Activated naive CD4-positive, alpha-beta T cell treated with anti-CD3 and anti-CD28 coated beads, Interleukin-2, amount 50 U/mL, for 72 hours (primary cell): ENCODE measurements at regions not wholly inside any gene's neighbourhood (a gene's known extent, or its start where the extent isn't known, plus 50 kb on each side); places are given as distances from the start of the nearest gene placed in this dataset.
"Not testable (repeated sequence)": the region's sequence is repeated elsewhere in the genome, so short reads cannot be mapped to it uniquely, and the experiment has no call there.

Experiments
- ATAC-seq, 2 donors: fragments of 150-1000 bp; cut with Tn5 transposase; 2 replicates each; pipeline ENCODE4 v1.10.0; 2021; ENCODE audit warnings: mild to moderate bottlenecking in 2 of 2, moderate library complexity in 2 of 2
- DNase-seq, 2 donors: peaks; one replicate each; pipeline ENCODE4 v3.0.0; 2021 to 2022; ENCODE audit warnings: low spot score in 2 of 2
- H3K27ac Mint-ChIP-seq, 2 donors: one replicate each; pipeline ENCODE4 v1.8.0; 2022; ENCODE audit warnings: mild to moderate bottlenecking in 2 of 2, mixed read lengths in 2 of 2
- H3K36me3 Mint-ChIP-seq, 2 donors: one replicate each; pipeline ENCODE4 v1.8.0; 2022; ENCODE audit warnings: mixed read lengths in 2 of 2
- H3K9me3 Mint-ChIP-seq, 2 donors: one replicate each; pipeline ENCODE4 v1.8.0; 2022; ENCODE audit warnings: mixed read lengths in 2 of 2

- no peak for ATAC-seq
- Mint-ChIP-seq H3K9me3 (peaks cover 25 to 26% of the 10 kb centered on the region in 2 donors), H3K27ac (no peak overlapping the region)
Measured at GRCh38 chr5:125073090-125073489, 326.7 kb upstream of the ZNF608 start.

GRCh38 chr5:125075567-125075966 is 329.1 kb upstream of the ZNF608 start:
- no peak overlapping the region for H3K27ac Mint-ChIP-seq
- no peak for DNase-seq
- no peak for ATAC-seq
- H3K9me3 Mint-ChIP-seq, result peaks cover 17 to 20% of the 10 kb centered on the region in 2 donors
- peaks cover 0 to 6% of the 10 kb centered on the region in 2 donors for H3K36me3 Mint-ChIP-seq

More at GRCh38 chr5:125073090-125073489, 326.7 kb upstream of the ZNF608 start:
- H3K36me3 Mint-ChIP-seq, result peaks cover 0 to 14% of the 10 kb centered on the region in 2 donors
- no peak for DNase-seq

- ATAC-seq, H3K9me3 Mint-ChIP-seq, DNase-seq, H3K27ac Mint-ChIP-seq, H3K36me3 Mint-ChIP-seq: not testable (repeated sequence)
Measured at GRCh38 chr5:125079028-125079427, 332.6 kb upstream of the ZNF608 start.

GRCh38 chr5:125081101-125081500 is 334.7 kb upstream of the ZNF608 start:
- Mint-ChIP-seq H3K27ac (no peak overlapping the region), H3K36me3 (no peaks in the 10 kb centered on the region), H3K9me3 (peaks cover 4 to 12% of the 10 kb centered on the region in 2 donors)
- ATAC-seq (no peak), DNase-seq (no peak)

- DNase-seq (no peak), ATAC-seq (no peak)
- H3K27ac Mint-ChIP-seq, result no peak overlapping the region
- no peaks in the 10 kb centered on the region for H3K36me3 Mint-ChIP-seq
- H3K9me3 Mint-ChIP-seq, result peaks cover 12 to 21% of the 10 kb centered on the region in 2 donors
Measured at GRCh38 chr5:125083981-125084380, 337.5 kb upstream of the ZNF608 start.

- ATAC-seq, result no peak
- Mint-ChIP-seq H3K9me3 (peaks cover 19 to 24% of the 10 kb centered on the region in 2 donors), H3K27ac (no peak overlapping the region), H3K36me3 (no peaks in the 10 kb centered on the region)
- no peak for DNase-seq
Measured at GRCh38 chr5:125085797-125086505, 339.5 kb upstream of the ZNF608 start.

- Mint-ChIP-seq H3K27ac (no peak overlapping the region), H3K36me3 (peaks cover 0 to 5% of the 10 kb centered on the region in 2 donors), H3K9me3 (peaks cover 17 to 24% of the 10 kb centered on the region in 2 donors)
- no peak for ATAC-seq
- DNase-seq, result no peak
Measured at GRCh38 chr5:125088522-125089105, 342.2 kb upstream of the ZNF608 start.

GRCh38 chr5:125092138-125092537 is 345.7 kb upstream of the ZNF608 start:
- H3K9me3 Mint-ChIP-seq, result peaks cover 24% of the 10 kb centered on the region in 2 donors
- not testable (repeated sequence) for H3K36me3 Mint-ChIP-seq, ATAC-seq, H3K27ac Mint-ChIP-seq, DNase-seq

GRCh38 chr5:125093776-125094175 is 347.3 kb upstream of the ZNF608 start:
- DNase-seq (no peak), ATAC-seq (no peak)
- peaks cover 18% of the 10 kb centered on the region in 2 donors for H3K9me3 Mint-ChIP-seq
- peaks cover 0 to 5% of the 10 kb centered on the region in 2 donors for H3K36me3 Mint-ChIP-seq
- no peak overlapping the region for H3K27ac Mint-ChIP-seq

- ATAC-seq (no peak), DNase-seq (no peak)
- no peak overlapping the region for H3K27ac Mint-ChIP-seq
- peaks cover 2 to 4% of the 10 kb centered on the region in 2 donors for H3K9me3 Mint-ChIP-seq
- H3K36me3 Mint-ChIP-seq, result no peaks in the 10 kb centered on the region
Measured at GRCh38 chr5:125100342-125100741, 353.9 kb upstream of the ZNF608 start.

GRCh38 chr5:125100951-125101350 is 354.5 kb upstream of the ZNF608 start:
- H3K27ac Mint-ChIP-seq, result no peak overlapping the region
- DNase-seq (no peak), ATAC-seq (no peak)
- no peaks in the 10 kb centered on the region for H3K36me3 Mint-ChIP-seq
- H3K9me3 Mint-ChIP-seq, result peaks cover 0 to 4% of the 10 kb centered on the region in 2 donors

GRCh38 chr5:125103459-125103858 is 357.0 kb upstream of the ZNF608 start:
- ATAC-seq (no peak), DNase-seq (no peak)
- H3K36me3 Mint-ChIP-seq, result no peaks in the 10 kb centered on the region
- H3K9me3 Mint-ChIP-seq, result peaks cover 3 to 5% of the 10 kb centered on the region in 2 donors
- H3K27ac Mint-ChIP-seq, result no peak overlapping the region

GRCh38 chr5:125106271-125106670 is 359.8 kb upstream of the ZNF608 start:
- DNase-seq (no peak), ATAC-seq (no peak)
- H3K36me3 Mint-ChIP-seq, result peaks cover 0 to under 1% of the 10 kb centered on the region in 2 donors
- H3K27ac Mint-ChIP-seq, result no peak overlapping the region
- H3K9me3 Mint-ChIP-seq, result peaks cover 10 to 12% of the 10 kb centered on the region in 2 donors

GRCh38 chr5:125106881-125107280 is 360.4 kb upstream of the ZNF608 start:
- Mint-ChIP-seq H3K36me3 (peaks cover 0 to 7% of the 10 kb centered on the region in 2 donors), H3K9me3 (peaks cover 17 to 18% of the 10 kb centered on the region in 2 donors), H3K27ac (no peak overlapping the region)
- ATAC-seq (no peak), DNase-seq (no peak)

GRCh38 chr5:125109293-125109692 is 362.9 kb upstream of the ZNF608 start:
- H3K9me3 Mint-ChIP-seq, result peaks cover 17 to 18% of the 10 kb centered on the region in 2 donors
- ATAC-seq (no peak), DNase-seq (no peak)
- H3K27ac Mint-ChIP-seq, result no peak overlapping the region
- H3K36me3 Mint-ChIP-seq, result peaks cover 0 to 8% of the 10 kb centered on the region in 2 donors

- H3K9me3 Mint-ChIP-seq, result peaks cover 17 to 18% of the 10 kb centered on the region in 2 donors
- DNase-seq (no peak), ATAC-seq (no peak)
- H3K27ac Mint-ChIP-seq, result no peak overlapping the region
- peaks cover 0 to 8% of the 10 kb centered on the region in 2 donors for H3K36me3 Mint-ChIP-seq
Measured at GRCh38 chr5:125109816-125110215, 363.4 kb upstream of the ZNF608 start.

- Mint-ChIP-seq H3K36me3 (peaks cover 0 to 8% of the 10 kb centered on the region in 2 donors), H3K9me3 (peaks cover 14 to 17% of the 10 kb centered on the region in 2 donors), H3K27ac (no peak overlapping the region)
- DNase-seq (no peak), ATAC-seq (no peak)
Measured at GRCh38 chr5:125112196-125112595, 365.8 kb upstream of the ZNF608 start.

GRCh38 chr5:125113328-125113727 is 366.9 kb upstream of the ZNF608 start:
- Mint-ChIP-seq H3K9me3 (peaks cover 23% of the 10 kb centered on the region in 2 donors), H3K27ac (no peak overlapping the region), H3K36me3 (peaks cover 0 to 8% of the 10 kb centered on the region in 2 donors)
- ATAC-seq (no peak), DNase-seq (no peak)
